SK-N-SH treated with all-trans-retinoic acid at 6 μM for 48 hours (cell line): ENCODE measurements at regions not wholly inside any gene's neighbourhood (a gene's known extent, or its start where the extent isn't known, plus 50 kb on each side); places are given as distances from the start of the nearest gene placed in this dataset.

Source experiments
- ATAC-seq: fragments of 200-7000 bp; cut with Tn5 transposase; 3 replicates; pipeline ENCODE4 v1.9.1; 2020; ENCODE audit warnings: mild to moderate bottlenecking, moderate library complexity
- ARNTL ChIP-seq: fragments of 450-650 bp; formaldehyde crosslinking; IDR thresholded peaks from 2 replicates; pipeline ENCODE4 v1.5.0; 2020; ENCODE audit warnings: low read depth, mild to moderate bottlenecking, moderate library complexity, borderline replicate concordance
- BACH2 ChIP-seq: fragments of 250-450 bp; sonication (Bioruptor Pico); IDR thresholded peaks from 2 replicates; pipeline ENCODE4 v1.9.0; 2021; ENCODE audit warnings: mild to moderate bottlenecking, borderline replicate concordance
- CSDC2 ChIP-seq: fragments of 250-450 bp; sonication (Bioruptor Pico); IDR thresholded peaks from 2 replicates; pipeline ENCODE4 v1.5.0; 2020; ENCODE audit warnings: mild to moderate bottlenecking, moderate library complexity
- ESRRG ChIP-seq: fragments of 250-450 bp; sonication (Bioruptor Pico); IDR thresholded peaks from 2 replicates; pipeline ENCODE4 v1.6.1; 2021; ENCODE audit warnings: mild to moderate bottlenecking
- GLIS3 ChIP-seq: fragments of 250-450 bp; sonication (Bioruptor Pico); IDR thresholded peaks from 2 replicates; pipeline ENCODE4 v1.5.0; 2020; ENCODE audit warnings: mild to moderate bottlenecking, moderate library complexity
- ISL1 ChIP-seq: fragments of 250-450 bp; sonication (Bioruptor Pico); IDR thresholded peaks from 2 replicates; pipeline ENCODE4 v2.1.2; 2022; ENCODE audit warnings: mild to moderate bottlenecking, moderate library complexity
- OSR1 ChIP-seq: fragments of 250-450 bp; sonication (Bioruptor Pico); IDR thresholded peaks from 2 replicates; pipeline ENCODE4 v1.8.0; 2022; ENCODE audit warnings: moderate library complexity, mild to moderate bottlenecking, inconsistent platforms
- PPARA ChIP-seq: fragments of 250-450 bp; sonication (Bioruptor Pico); IDR thresholded peaks from 2 replicates; pipeline ENCODE4 v1.5.0; 2020; ENCODE audit warnings: mild to moderate bottlenecking, borderline replicate concordance
- RARB ChIP-seq: fragments of 250-450 bp; sonication (Bioruptor Pico); IDR thresholded peaks from 2 replicates; pipeline ENCODE4 v1.8.0; 2021; ENCODE audit warnings: mild to moderate bottlenecking, moderate library complexity
- SNAI2 ChIP-seq: fragments of 250-450 bp; sonication (Bioruptor Pico); IDR thresholded peaks from 2 replicates; pipeline ENCODE4 v1.5.0; 2020; ENCODE audit warnings: mild to moderate bottlenecking, moderate library complexity
- TOX ChIP-seq: fragments of 250-450 bp; sonication (Bioruptor Pico); IDR thresholded peaks from 2 replicates; pipeline ENCODE4 v1.8.0; 2021; ENCODE audit warnings: mild to moderate bottlenecking, moderate library complexity, borderline replicate concordance
- ZC3H10 ChIP-seq: fragments of 250-450 bp; sonication (Bioruptor Pico); IDR thresholded peaks from 2 replicates; pipeline ENCODE4 v1.5.1; 2021; ENCODE audit warnings: mild to moderate bottlenecking, moderate library complexity
- ZFP3 ChIP-seq: fragments of 250-450 bp; sonication (Bioruptor Pico); IDR thresholded peaks from 2 replicates; pipeline ENCODE4 v1.5.0; 2020; ENCODE audit warnings: mild to moderate bottlenecking, moderate library complexity
- ZFP30 ChIP-seq: fragments of 450-650 bp; formaldehyde crosslinking; IDR thresholded peaks from 2 replicates; pipeline ENCODE4 v1.5.0; 2022; ENCODE audit warnings: mild to moderate bottlenecking, moderate library complexity
- ZNF565 ChIP-seq: fragments of 450-650 bp; formaldehyde crosslinking; conservative IDR thresholded peaks from 2 replicates; pipeline ENCODE4 v1.5.0; 2020; ENCODE audit warnings: low read depth, mild to moderate bottlenecking, moderate library complexity
- ZNF70 ChIP-seq: fragments of 450-650 bp; formaldehyde crosslinking; IDR thresholded peaks from 2 replicates; pipeline ENCODE4 v1.5.0; 2020; ENCODE audit warnings: mild to moderate bottlenecking, moderate library complexity
- TF ChIP-seq, protein P1 (sequence below): fragments of 250-450 bp; sonication (Bioruptor Pico); IDR thresholded peaks from 2 replicates; pipeline ENCODE4 v1.5.1; 2021; ENCODE audit warnings: mild to moderate bottlenecking, moderate library complexity
- TF ChIP-seq, protein P2 (sequence below): fragments of 250-450 bp; sonication (Bioruptor Pico); IDR thresholded peaks from 2 replicates; pipeline ENCODE4 v1.8.0; 2020; ENCODE audit warnings: mild to moderate bottlenecking, moderate library complexity, borderline replicate concordance
- TF ChIP-seq, protein P3 (sequence below): fragments of 250-450 bp; sonication (Bioruptor Pico); IDR thresholded peaks from 2 replicates; pipeline ENCODE4 v1.5.0; 2020; ENCODE audit warnings: mild to moderate bottlenecking, moderate library complexity

DNA sequence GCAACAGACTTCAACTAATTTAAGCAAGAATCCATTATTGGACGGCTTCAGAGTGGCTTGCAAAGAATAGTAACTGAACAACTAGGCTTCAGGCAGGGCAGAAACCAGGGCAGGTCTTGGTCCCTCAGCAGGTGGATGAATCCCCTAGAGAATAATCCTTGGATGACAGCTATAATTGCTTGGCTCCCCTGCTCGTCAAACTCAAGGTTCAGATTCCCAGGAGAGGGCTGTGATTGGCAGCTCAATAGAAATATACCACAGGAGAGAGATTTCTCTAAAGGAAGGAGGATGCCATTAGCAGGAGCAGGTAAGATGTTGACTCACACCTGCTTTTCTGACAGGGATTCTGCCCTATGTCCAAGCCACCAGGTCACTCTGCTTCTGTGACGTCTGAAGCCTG lies 89.6 kb upstream of the PCDH8 start (continued):
- no peak for TF ChIP-seq ESRRG (CRISPR knock-in tag)
- TF ChIP-seq ARNTL (CRISPR knock-in tag): no peak
- TF ChIP-seq SNAI2 (CRISPR knock-in tag): no peak
- no peak for TF ChIP-seq OSR1 (CRISPR knock-in tag)
- TF ChIP-seq ISL1 (CRISPR knock-in tag): no peak
- TF ChIP-seq ZC3H10 (CRISPR knock-in tag): no peak
- TF ChIP-seq CSDC2 (CRISPR knock-in tag): no peak
- TF ChIP-seq ZNF565 (CRISPR knock-in tag): no peak

DNA sequence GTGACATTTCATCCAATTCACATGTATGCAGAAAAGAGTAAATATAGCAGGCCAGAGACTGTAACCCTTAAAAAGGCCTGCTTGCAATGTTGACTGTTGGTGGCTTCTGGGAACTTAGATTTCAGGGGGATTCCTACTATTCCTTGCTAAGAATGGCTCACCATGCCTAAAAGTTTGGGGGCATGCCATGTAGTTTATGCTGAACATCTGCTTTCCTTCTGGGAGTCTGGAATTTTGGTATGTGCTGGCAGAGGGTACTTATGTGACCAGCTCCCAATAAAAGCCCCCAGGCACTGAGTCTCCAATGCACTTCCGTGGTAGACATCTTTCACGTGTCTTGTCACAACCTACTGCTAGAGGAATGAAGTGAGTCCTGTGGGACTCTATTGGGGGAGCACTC lies 88.4 kb upstream of the PCDH8 start:
- TF ChIP-seq ZC3H10 (CRISPR knock-in tag) (no peak), ZFP3 (CRISPR knock-in tag) (no peak)
- ATAC-seq: no peak

DNA sequence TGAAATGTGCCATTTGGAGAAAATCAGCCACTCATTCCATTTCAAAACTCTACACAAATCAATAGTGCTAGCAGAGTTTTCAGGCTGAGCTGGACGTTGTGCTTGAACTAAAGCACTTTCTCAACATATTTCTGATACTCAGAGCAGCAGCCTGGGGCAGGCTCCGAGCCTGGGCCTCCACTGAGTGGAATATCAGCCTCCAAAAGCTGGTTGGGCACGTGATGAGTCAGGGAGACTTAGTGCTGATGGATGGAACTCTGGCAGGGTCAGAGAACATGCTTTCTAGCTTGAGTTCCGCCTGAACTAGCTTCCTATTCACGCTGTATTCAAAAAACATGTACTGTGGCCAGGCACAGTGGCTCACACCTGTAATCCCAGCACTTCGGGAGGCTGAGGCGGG lies 85.8 kb upstream of the PCDH8 start:
- ATAC-seq: no peak
- no peak for TF ChIP-seq ESRRG (CRISPR knock-in tag)
- no peak for TF ChIP-seq ZFP3 (CRISPR knock-in tag)
- TF ChIP-seq ARNTL (CRISPR knock-in tag): no peak
- no peak for TF ChIP-seq BACH2
- TF ChIP-seq RARB: no peak
- no peak for TF ChIP-seq ZNF70 (CRISPR knock-in tag)
- no peak for TF ChIP-seq OSR1 (CRISPR knock-in tag)
- TF ChIP-seq, protein P1, sequence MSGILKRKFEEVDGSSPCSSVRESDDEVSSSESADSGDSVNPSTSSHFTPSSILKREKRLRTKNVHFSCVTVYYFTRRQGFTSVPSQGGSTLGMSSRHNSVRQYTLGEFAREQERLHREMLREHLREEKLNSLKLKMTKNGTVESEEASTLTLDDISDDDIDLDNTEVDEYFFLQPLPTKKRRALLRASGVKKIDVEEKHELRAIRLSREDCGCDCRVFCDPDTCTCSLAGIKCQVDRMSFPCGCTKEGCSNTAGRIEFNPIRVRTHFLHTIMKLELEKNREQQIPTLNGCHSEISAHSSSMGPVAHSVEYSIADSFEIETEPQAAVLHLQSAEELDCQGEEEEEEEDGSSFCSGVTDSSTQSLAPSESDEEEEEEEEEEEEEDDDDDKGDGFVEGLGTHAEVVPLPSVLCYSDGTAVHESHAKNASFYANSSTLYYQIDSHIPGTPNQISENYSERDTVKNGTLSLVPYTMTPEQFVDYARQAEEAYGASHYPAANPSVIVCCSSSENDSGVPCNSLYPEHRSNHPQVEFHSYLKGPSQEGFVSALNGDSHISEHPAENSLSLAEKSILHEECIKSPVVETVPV (CRISPR knock-in tag): no peak
- TF ChIP-seq, all 23 proteins: peak for 0

DNA sequence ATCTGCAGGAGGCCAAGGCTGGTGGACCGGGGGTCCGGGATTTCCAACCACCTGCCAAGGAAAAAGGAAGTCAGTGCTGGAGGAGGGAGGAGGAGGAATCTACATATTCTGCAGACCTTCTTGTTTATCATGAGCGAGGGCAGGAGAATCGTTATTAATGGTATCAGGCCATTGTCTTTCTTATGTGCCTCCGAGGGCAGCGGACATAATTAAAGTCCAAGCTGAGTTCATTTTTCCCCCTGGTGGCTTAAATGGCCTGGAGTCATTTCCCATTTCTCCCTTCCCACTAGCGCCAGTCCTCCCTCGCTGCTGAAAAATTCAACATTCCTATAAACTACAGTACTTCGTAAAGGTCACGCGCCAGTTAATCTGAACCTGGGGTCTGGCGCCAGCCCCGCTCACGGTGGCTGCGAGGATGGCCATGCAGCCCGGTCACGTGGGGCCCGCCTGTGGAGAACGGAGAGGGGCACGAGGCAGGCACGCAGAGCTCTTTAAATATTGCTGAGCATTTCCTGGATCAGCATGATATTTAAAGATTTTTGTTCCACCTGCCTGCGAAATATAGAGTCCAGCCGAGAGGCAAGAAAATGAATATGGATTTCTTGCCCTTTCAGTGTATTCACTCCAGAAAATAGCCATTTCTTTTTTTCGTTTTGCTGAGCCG lies 85.2 kb upstream of the PCDH8 start:
- TF ChIP-seq ZC3H10 (CRISPR knock-in tag) (no peak), ZFP3 (CRISPR knock-in tag) (no peak), CSDC2 (CRISPR knock-in tag) (no peak), ZFP30 (CRISPR knock-in tag) (no peak), SNAI2 (CRISPR knock-in tag) (no peak), ZNF70 (CRISPR knock-in tag) (no peak), ESRRG (CRISPR knock-in tag) (no peak), ISL1 (CRISPR knock-in tag) (no peak)
- TF ChIP-seq, protein P1 (CRISPR knock-in tag): no peak
- TF ChIP-seq, protein P2, sequence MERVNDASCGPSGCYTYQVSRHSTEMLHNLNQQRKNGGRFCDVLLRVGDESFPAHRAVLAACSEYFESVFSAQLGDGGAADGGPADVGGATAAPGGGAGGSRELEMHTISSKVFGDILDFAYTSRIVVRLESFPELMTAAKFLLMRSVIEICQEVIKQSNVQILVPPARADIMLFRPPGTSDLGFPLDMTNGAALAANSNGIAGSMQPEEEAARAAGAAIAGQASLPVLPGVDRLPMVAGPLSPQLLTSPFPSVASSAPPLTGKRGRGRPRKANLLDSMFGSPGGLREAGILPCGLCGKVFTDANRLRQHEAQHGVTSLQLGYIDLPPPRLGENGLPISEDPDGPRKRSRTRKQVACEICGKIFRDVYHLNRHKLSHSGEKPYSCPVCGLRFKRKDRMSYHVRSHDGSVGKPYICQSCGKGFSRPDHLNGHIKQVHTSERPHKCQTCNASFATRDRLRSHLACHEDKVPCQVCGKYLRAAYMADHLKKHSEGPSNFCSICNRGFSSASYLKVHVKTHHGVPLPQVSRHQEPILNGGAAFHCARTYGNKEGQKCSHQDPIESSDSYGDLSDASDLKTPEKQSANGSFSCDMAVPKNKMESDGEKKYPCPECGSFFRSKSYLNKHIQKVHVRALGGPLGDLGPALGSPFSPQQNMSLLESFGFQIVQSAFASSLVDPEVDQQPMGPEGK (CRISPR knock-in tag): no peak
- ATAC-seq: no peak

DNA sequence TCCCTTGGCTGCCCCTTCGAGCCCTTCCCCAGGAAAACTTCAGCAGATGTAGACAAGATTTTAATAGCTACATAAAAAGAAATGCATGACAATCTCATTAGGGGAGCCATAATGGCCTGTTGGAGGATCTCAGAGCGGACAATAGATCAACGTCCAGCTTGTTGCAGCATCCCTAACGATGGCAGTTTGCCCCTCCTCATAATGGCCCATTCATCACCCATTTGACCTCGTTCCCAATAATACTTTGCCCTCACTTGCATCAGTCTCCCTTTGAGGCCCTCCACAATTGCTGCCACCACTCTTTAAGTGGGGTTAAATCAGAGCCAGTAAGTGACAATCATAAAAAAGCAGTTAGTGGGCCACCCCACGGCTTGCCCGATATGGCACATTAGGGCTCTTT lies 84.7 kb upstream of the PCDH8 start:
- no peak for ATAC-seq

DNA sequence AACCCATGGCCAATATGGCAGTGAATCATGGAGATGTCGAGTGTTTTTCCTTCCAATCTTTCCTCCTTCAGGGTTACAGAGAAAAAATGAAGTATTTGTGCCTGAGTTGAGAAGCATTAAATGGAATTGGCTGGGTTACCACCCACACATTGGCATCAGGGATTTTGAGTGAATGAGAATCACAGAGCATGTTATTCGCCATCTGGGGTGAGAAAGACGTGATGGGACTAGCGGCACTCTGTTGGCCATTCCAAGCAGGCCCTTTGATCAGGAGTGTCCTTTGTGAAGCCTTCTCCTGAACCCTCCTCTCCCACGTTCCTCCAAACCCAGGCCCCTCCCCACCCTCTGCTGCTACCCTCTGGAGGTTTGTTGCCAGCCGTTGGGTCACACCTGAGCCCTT lies 84.2 kb upstream of the PCDH8 start:
- no peak for ATAC-seq
- TF ChIP-seq ARNTL (CRISPR knock-in tag) (no peak), PPARA (CRISPR knock-in tag) (no peak), TOX (no peak), ZNF70 (CRISPR knock-in tag) (no peak), OSR1 (CRISPR knock-in tag) (no peak), ZFP3 (CRISPR knock-in tag) (no peak), ZNF565 (CRISPR knock-in tag) (no peak), ISL1 (CRISPR knock-in tag) (no peak), BACH2 (no peak), GLIS3 (no peak), CSDC2 (CRISPR knock-in tag) (no peak), ZFP30 (CRISPR knock-in tag) (no peak), SNAI2 (CRISPR knock-in tag) (no peak), RARB (no peak)
- TF ChIP-seq, protein P3, sequence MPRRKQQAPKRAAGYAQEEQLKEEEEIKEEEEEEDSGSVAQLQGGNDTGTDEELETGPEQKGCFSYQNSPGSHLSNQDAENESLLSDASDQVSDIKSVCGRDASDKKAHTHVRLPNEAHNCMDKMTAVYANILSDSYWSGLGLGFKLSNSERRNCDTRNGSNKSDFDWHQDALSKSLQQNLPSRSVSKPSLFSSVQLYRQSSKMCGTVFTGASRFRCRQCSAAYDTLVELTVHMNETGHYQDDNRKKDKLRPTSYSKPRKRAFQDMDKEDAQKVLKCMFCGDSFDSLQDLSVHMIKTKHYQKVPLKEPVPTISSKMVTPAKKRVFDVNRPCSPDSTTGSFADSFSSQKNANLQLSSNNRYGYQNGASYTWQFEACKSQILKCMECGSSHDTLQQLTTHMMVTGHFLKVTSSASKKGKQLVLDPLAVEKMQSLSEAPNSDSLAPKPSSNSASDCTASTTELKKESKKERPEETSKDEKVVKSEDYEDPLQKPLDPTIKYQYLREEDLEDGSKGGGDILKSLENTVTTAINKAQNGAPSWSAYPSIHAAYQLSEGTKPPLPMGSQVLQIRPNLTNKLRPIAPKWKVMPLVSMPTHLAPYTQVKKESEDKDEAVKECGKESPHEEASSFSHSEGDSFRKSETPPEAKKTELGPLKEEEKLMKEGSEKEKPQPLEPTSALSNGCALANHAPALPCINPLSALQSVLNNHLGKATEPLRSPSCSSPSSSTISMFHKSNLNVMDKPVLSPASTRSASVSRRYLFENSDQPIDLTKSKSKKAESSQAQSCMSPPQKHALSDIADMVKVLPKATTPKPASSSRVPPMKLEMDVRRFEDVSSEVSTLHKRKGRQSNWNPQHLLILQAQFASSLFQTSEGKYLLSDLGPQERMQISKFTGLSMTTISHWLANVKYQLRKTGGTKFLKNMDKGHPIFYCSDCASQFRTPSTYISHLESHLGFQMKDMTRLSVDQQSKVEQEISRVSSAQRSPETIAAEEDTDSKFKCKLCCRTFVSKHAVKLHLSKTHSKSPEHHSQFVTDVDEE (CRISPR knock-in tag): no peak
- TF ChIP-seq, protein P2 (CRISPR knock-in tag): no peak

More for the DNA sequence above, 84.7 kb upstream of the PCDH8 start:
- TF ChIP-seq ESRRG (CRISPR knock-in tag): no peak
- TF ChIP-seq ISL1 (CRISPR knock-in tag): no peak
- no peak for TF ChIP-seq ZFP30 (CRISPR knock-in tag)
